Epidermal melanocyte (primary cell): ENCODE measurements at regions not wholly inside any gene's neighbourhood (a gene's known extent, or its start where the extent isn't known, plus 50 kb on each side); places are given as distances from the start of the nearest gene placed in this dataset.
A peak's percentile ranks its signal among the peaks of the same experiment; 100 is the strongest.
"Not testable (repeated sequence)": the region's sequence is repeated elsewhere in the genome, so short reads cannot be mapped to it uniquely, and the experiment has no call there.

Source experiments
- DNase-seq: peaks from one replicate; pipeline ENCODE4 v3.0.0; 2011; ENCODE audit warnings: low spot score; ENCODE audit not compliant: insufficient read length

DNA sequence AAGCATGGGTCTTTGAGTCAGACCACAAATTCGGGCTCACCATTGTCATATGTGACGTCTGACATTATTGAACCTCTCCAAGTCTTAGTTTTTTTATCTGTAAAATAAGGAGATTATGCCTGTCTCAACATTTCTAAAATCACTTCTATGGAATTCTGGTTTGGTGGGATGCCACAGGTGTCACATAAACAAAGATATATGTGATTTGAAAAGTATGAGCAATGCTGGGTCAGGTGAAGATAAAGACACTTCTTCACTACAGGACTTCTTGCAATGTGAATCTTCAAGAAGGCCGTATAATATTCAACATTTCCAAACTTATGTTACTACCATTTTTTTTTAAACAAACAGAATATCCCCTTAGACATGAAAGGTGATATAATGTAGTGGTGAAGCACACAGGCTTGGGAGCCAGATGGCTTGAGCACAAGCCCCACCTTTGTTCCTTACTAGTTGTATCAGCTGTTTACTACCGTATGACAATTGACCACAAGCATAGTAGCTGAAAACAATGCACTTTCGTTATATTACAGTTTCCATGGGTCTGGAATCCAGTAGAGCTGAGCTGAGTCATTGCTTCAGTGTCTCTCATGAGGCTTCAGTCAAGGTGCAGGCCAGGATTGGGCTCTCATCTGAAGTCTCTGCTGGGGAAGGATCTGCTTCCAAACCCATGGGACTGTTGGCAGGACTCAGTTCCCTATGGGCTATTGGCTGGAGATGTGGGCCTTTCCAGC, 87.7 kb downstream of the UTP18 start:
- DNase-seq, result no peak

GRCh38 chr17:51351080-51351479, 90.7 kb downstream of the UTP18 start:
- no peak for DNase-seq

DNA sequence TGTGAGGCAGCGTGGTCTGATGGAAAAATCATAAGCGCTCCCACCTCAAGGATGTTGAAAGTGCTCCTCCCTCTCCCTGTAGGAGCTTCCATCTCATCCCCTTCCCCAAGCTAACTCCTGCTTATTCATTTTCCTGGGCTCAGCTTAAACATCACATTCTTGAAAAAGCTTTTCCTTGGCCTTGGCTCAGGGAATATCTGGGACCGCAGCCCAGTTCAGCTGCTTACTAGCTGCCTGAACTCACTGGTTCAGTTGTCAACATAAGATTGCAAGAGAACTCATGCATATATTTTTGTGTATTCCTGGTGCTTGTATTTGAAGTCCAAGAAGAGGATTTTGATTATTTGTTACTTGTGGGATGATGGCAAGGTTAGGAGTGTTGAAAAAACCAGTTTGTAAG, 91.5 kb downstream of the UTP18 start:
- no peak for DNase-seq

DNA sequence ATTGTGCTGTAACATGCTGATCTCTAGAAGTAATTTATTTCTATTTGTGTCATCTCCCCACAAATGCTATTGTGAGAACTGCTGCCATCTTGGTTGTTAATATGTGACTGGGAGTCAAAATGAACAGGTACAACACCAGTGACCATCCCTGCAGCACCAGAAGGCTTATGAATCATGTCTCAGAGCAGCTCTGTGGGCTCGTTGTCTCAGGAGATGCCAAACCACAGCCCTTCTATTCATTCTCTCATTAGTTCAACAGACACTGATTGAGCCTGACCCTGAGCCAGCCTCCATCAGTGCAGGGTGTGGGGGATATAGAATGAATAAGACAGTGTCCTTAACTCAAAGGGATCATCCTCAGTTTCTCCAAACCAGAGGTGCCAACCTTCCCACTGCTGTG, 92.5 kb downstream of the UTP18 start:
- DNase-seq, result no peak

GRCh38 chr17:51353296-51353695, 93.0 kb downstream of the UTP18 start:
- DNase-seq, result no peak

- DNase-seq, result no peak
Observed at GRCh38 chr17:51354936-51355335, 94.6 kb downstream of the UTP18 start.

DNA sequence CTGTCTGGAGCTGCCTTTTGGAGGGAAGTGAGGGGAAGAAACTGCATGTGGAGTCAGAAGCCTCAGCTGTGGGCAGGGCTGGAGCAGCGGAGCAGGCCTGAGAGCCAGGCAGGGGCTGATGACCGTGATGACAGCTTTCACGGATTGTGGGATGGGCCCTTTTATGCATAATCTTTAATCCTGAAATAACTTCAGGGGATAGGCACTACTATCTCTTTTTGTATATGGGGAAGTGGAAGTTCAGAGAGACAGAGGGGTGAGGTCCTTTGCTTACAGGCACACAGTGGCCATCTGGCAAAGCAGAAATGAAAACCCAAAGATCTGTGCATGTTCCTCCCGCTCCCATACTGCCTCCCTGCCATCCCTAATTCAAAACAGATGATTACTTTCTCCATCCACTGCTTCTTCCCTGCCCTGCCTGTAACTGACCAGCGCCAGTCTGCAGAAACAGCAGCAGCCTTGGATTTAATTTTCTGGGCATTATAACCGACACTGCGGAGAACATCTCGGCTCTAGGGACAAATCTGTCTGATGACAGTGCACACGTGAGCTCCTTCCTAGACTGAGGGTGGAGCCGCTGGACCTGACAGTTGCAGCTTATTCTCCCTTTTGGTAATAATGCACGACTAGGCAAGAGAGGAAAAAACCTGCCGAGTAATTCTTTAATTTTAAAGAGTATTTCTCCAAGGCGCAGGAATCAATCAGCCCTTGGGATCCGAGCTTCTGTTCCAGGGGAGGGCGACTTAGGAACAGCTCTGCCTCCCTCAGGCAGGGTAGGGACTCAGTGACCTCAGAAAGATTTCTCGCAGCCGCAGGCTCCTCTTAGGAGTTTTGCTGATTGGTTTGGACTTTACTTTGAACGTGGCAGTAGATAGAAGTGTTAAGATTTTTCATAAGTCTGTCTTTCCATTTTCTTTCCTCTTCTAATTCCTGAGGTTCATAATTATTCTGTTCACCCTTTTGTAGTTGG, 95.4 kb downstream of the UTP18 start:
- no peak for DNase-seq

DNA sequence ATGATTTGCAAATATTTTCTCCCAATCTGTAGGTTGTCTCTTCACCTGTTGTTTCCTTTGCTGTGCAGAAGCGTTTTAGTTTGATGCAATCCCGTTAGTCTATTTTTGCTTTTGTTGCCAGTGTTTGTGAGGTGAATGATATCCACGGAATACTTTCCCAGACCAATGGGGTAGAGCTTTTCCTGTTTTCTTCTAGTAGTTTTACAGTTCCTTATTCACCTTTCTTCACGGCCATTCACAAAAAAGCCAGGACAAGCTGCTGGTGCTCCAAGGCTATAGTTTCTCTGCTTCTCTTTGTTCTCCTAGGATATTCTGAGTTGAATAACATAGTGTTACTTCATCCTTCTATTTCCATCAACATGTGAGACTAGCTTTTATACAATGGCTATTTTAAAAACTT, 98.7 kb downstream of the UTP18 start:
- no peak for DNase-seq

- no peak for DNase-seq
Observed at GRCh38 chr17:51362811-51363585, 102.7 kb downstream of the UTP18 start.

DNA sequence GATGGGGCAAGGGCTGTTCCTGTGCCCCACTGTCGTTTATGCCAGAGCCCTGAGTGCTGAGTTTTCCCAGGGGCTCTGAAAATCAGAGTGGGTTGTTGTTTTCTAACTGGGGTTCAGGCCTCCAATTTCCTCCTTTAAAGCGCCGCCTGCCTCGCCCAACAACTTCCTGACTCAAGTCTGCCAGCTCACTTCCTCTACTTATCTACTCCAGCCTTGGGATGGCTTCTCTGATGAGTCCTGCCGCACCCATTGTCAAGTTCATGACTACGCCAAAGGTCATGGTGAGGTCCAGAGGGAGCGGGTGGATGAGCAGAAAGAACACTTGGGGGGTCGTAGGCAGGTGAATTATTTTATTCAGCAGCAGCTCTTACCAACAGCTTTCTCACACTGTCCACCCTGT, 104.7 kb downstream of the UTP18 start:
- DNase-seq, result no peak

GRCh38 chr17:51366866-51367265, 106.5 kb downstream of the UTP18 start:
- no peak for DNase-seq

- not testable (repeated sequence) for DNase-seq
Observed at GRCh38 chr17:51367836-51368235, 107.5 kb downstream of the UTP18 start.

DNA sequence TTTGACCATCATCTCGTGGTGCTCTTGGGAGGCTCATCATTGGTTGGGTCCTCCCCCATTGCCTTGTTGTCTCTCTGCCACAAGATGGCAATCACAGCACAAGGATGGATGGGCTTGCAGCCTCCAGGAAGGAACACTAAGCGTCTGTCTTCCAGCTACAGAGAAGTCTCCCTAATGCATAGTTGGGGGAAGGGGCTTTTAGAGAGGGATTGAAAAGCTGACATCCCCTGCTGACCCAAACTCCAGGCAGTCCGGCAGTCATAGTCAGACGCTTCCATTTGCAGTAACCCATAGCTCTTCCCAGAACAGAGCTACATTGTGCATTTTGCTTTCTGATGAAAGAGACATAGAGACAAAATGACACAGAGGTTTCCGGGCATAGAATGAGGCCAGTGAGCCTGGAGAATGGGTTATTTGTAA, 111.4 kb downstream of the UTP18 start:
- DNase-seq, result peak; percentile 54

DNA sequence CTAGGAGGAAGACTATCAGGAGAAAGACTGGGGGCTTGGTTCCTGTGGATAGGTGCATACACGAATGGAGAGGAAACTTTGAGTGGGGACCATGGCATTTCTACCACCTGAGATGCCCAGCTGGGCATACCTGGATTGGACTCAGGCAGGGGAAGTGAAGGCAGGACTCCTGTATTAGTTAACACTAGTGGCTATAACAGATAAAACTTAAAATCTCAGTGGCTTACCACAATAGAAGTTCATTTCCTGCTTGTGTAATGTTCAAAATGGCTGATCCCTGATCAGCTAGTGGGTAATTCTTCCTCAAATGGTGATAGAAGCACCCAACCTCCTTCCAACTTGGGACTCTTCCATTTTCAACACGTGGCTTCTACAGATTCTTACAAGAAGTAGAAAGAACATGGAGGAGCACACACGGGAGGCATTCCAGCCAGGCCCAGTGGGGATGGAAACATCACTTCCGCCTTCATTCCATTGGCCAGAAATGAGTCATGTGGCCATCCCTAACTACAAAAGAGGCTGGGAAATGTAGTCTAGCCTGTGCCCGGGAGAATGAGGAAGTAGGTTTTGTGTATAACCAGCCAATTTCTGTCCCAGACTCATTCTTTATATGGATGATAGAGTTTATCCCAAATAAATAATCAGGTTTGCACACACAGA, 112.1 kb downstream of the UTP18 start:
- DNase-seq, result peak; percentile 27

GRCh38 chr17:51373489-51374152, 113.3 kb downstream of the UTP18 start:
- DNase-seq, result no peak

- no peak for DNase-seq
Observed at GRCh38 chr17:51374209-51374608, 113.9 kb downstream of the UTP18 start.

GRCh38 chr17:51375771-51376170, 115.4 kb downstream of the UTP18 start:
- DNase-seq, result no peak

- no peak for DNase-seq
Observed at GRCh38 chr17:51376739-51377138, 116.4 kb downstream of the UTP18 start.

GRCh38 chr17:51381262-51381661, 120.9 kb downstream of the UTP18 start:
- DNase-seq, result no peak

DNA sequence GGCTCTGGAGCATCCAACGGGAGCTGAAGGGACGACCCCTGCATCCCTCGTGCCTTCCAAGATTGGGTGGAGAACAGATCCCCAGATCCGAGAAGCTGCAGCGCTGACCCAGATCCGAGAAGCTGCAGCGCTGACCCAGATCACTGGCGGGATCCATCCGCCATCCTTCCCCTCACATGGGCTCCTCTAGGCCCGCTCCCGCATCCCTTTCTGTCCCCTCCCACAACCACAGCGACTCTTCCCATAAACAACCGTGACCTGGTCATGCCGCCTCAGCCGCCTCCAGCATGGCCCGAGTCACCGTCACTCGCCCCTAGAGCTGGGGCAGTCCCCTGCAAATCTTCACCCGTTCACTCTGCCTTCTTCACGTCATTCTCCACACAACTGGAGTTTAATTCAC, 124.9 kb downstream of the UTP18 start:
- DNase-seq, result no peak

DNA sequence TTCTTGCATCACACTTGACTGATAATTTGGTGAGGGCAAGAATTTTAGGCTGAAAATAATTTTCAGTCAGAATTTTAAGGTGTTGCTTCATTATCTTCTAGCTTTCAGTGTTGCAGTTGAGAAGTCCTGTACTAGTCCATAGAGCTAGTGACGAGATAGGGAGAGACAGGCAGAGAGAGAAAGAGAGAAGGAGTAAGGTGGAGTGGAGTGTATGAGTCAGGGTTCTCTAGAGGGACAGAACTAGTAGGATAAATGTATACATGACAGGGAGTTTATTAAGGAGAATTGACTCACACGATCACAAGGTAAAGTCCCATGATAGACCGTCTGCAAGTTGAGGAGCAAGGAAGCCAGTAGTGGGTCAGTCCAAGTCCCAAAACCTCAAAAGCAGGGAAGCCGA, 127.2 kb downstream of the UTP18 start:
- DNase-seq, result no peak
